ENCODE measurements at regions not wholly inside any gene's neighbourhood (a gene's known extent, or its start where the extent isn't known, plus 50 kb on each side); places are given as distances from the start of the nearest gene placed in this dataset.

DNA sequence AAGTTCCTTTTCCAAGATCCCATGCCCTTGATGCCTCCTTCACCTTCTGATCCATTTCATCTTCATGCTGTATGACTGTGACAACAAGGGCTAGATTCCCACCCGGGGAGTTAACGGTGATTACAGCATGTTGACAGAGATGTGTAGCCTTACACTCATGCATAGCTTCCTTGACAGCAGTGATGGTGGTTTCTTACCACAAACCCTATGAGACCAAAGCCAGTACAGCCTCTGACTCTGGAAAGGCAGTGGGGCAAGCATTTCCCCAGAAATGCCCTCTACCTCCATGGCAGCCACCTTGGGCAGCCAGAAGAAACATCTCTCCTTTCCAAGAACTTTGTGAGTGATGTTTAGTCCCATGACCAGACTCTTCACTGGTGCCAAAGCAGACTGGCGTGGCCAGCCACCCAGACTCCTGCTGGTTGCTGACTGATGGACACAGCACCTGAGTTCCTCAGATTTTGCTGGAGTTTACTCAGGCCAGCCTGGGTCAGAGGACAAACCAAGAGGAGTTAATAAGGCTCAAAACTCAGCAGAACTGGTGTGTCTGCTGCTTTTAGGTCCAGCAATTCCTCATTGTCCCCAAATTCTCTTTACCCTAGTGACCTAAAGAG is 199.7 kb upstream of the SLC27A6 start:
- H3K4me1 ChIP-seq (ENCODE audit: control insufficient read depth, extremely low read depth, insufficient read depth, low read length), result no peaks in the 10 kb centered on the region
- intact Hi-C loops (cut with micrococcal nuclease) (no loop called here), dilution Hi-C loops (cut with MboI; ENCODE audit: extremely low pct_ligation_motif_present, low sequenced_read_pairs) (no loop called here)
- no TSS peak for BruUV-seq (replicated peaks)
- H3K27me3 ChIP-seq (ENCODE audit: control insufficient read depth in 2 of 2, insufficient read depth in 2 of 2, low read length in 2 of 2), result no peaks in the 10 kb centered on the region
- CTCF ChIA-PET, result no interaction called here
- H3K9me3 ChIP-seq (replicated peaks; ENCODE audit: control insufficient read depth, insufficient read depth, low read length), result no peaks in the 10 kb centered on the region
- no peaks in the 10 kb centered on the region for H3K9me1 ChIP-seq (replicated peaks; ENCODE audit: control insufficient read depth, extremely low read depth, insufficient read depth, low read length)
- no peak overlapping the region for H3K4me2 ChIP-seq (ENCODE audit: insufficient read depth, low read length)
- no peak overlapping the region for H3K4me3 ChIP-seq (replicated peaks in 1 of 3; ENCODE audit: insufficient read depth in 1 of 3, low read depth in 1 of 3, low read length in 3 of 3)
- no peaks in the 10 kb centered on the region for H4K20me1 ChIP-seq (replicated peaks; ENCODE audit: control insufficient read depth, extremely low read depth, insufficient read depth, low read length)
- H3K79me2 ChIP-seq (ENCODE audit: control insufficient read depth, insufficient read depth, low read length), result no peaks in the 10 kb centered on the region
- POLR2A ChIA-PET, result no interaction called here
- no peak overlapping the region for H2AFZ ChIP-seq (ENCODE audit: low read depth, low read length)
- H3K9ac ChIP-seq (replicated peaks; ENCODE audit: extremely low read depth, insufficient read depth, low read length), result no peak overlapping the region
- TF ChIP-seq GATA2 (IDR thresholded peaks at IDR 0.05; ENCODE audit: insufficient read depth, insufficient read length, low read depth, low read length) (no peak), EZH2 (IDR thresholded peaks at IDR 0.05; ENCODE audit: borderline replicate concordance, low read depth, low read length, severe bottlenecking) (no peak), JUN (IDR thresholded peaks at IDR 0.05; ENCODE audit: borderline replicate concordance, insufficient read depth, insufficient read length, low read depth) (no peak), FOS (IDR thresholded peaks at IDR 0.05; ENCODE audit: borderline replicate concordance, insufficient read depth, low read length) (no peak), POLR2A (IDR thresholded peaks at IDR 0.05; ENCODE audit: low read depth, low read length) (no peak), POLR2AphosphoS5 (IDR thresholded peaks at IDR 0.05; ENCODE audit: insufficient read depth, low read depth, low read length) (no peak), MYC (IDR thresholded peaks at IDR 0.05; ENCODE audit: low read depth, low read length) (no peak)
- TF ChIP-seq, protein P1, sequence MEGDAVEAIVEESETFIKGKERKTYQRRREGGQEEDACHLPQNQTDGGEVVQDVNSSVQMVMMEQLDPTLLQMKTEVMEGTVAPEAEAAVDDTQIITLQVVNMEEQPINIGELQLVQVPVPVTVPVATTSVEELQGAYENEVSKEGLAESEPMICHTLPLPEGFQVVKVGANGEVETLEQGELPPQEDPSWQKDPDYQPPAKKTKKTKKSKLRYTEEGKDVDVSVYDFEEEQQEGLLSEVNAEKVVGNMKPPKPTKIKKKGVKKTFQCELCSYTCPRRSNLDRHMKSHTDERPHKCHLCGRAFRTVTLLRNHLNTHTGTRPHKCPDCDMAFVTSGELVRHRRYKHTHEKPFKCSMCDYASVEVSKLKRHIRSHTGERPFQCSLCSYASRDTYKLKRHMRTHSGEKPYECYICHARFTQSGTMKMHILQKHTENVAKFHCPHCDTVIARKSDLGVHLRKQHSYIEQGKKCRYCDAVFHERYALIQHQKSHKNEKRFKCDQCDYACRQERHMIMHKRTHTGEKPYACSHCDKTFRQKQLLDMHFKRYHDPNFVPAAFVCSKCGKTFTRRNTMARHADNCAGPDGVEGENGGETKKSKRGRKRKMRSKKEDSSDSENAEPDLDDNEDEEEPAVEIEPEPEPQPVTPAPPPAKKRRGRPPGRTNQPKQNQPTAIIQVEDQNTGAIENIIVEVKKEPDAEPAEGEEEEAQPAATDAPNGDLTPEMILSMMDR (IDR thresholded peaks at IDR 0.05; ENCODE audit: extremely low read depth in 1 of 2, insufficient read depth in 1 of 2, low read depth in 1 of 2, low read length in 2 of 2), result no peak
- TF ChIP-seq, protein P2, sequence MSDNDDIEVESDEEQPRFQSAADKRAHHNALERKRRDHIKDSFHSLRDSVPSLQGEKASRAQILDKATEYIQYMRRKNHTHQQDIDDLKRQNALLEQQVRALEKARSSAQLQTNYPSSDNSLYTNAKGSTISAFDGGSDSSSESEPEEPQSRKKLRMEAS (IDR thresholded peaks at IDR 0.05; ENCODE audit: insufficient read depth, insufficient read length), result no peak
- no peaks in the 10 kb centered on the region for H3K36me3 ChIP-seq (ENCODE audit: control insufficient read depth in 2 of 2, extremely low read depth in 1 of 2, insufficient read depth in 2 of 2, low read length in 2 of 2)
- FAIRE-seq (no peak), DNase-seq (ENCODE audit: low read depth, low spot score) (no peak)
- no peak overlapping the region for H3K27ac ChIP-seq (ENCODE audit: insufficient read depth, low read depth, low read length)

Data from endothelial cell of umbilical vein (primary cell).